GM12878 (cell line): ENCODE measurements at regions not wholly inside any gene's neighbourhood (a gene's known extent, or its start where the extent isn't known, plus 50 kb on each side); places are given as distances from the start of the nearest gene placed in this dataset.

Experiments used
- ATAC-seq: fragments of 200-7000 bp; cut with Tn5 transposase; 3 replicates; pipeline ENCODE4 v1.9.1; 2020; ENCODE audit warnings: mild to moderate bottlenecking, moderate library complexity
- BruUV-seq: library from RNA; stranded (reverse); fragments of 400-500 nt; replicated peaks from 2 replicates; lab custom pipeline; 2021; lab: Mats Ljungman, UMichigan
- CTCF ChIA-PET: fragments of 300-600 bp; sonication (Branson Sonifier 250); formaldehyde crosslinking; extraction: SDS; loops from one replicate; lab custom pipeline; 2021; ENCODE audit warnings: inconsistent platforms; lab: Yijun Ruan, JAX
- POLR2A ChIA-PET: fragments of 350-600 bp; formaldehyde crosslinking; extraction: SDS; loops from one replicate; lab custom pipeline; 2021; ENCODE audit warnings: inconsistent platforms; lab: Charles Lee
- RAD21 ChIA-PET: fragments of 300-600 bp; sonication (Branson Sonifier 250); formaldehyde crosslinking; loops from one replicate; lab custom pipeline; 2023; ENCODE audit warnings: antibody characterized with exemption; ENCODE audit not compliant: unreplicated experiment; lab: Charles Lee
- SMC1A ChIA-PET: fragments of 300-600 bp; sonication (Branson Sonifier 250); formaldehyde crosslinking; loops from one replicate; lab custom pipeline; 2023; ENCODE audit not compliant: unreplicated experiment, uncharacterized antibody; lab: Charles Lee
- DNase-seq: peaks from one replicate; pipeline ENCODE4 v3.0.0-alpha.2; 2011; ENCODE audit warnings: low read depth, low spot score
- FAIRE-seq: peaks from 3 replicates; lab custom pipeline; 2011; peaks lifted over from hg19 to GRCh38; lab: Jason Lieb, UNC
- H2AFZ ChIP-seq: 2 replicates; pipeline ENCODE4 v1.6.0; 2011; ENCODE audit warnings: low read depth, low read length, control low read depth; ENCODE audit not compliant: control insufficient read depth
- H3K27ac ChIP-seq: 2 replicates; pipeline ENCODE4 v1.5.1; 2011; ENCODE audit warnings: control low read depth; ENCODE audit not compliant: control insufficient read depth, insufficient read depth
- H3K27me3 ChIP-seq, 2 experiments: replicated peaks in 1 of 2; 2 replicates each; pipeline versions ENCODE4 v1.6.0 to v1.6.1; 2011; ENCODE audit warnings: low read length in 1 of 2; ENCODE audit not compliant: control insufficient read depth in 2 of 2, insufficient read depth in 2 of 2
- H3K36me3 ChIP-seq, 2 experiments: 2 replicates each; pipeline ENCODE4 v1.5.1; 2011; ENCODE audit warnings: low read length in 1 of 2; ENCODE audit not compliant: control insufficient read depth in 2 of 2, insufficient read depth in 2 of 2
- H3K4me1 ChIP-seq: 2 replicates; pipeline ENCODE4 v1.6.1; 2011; ENCODE audit warnings: mild to moderate bottlenecking, low read length, moderate library complexity, mixed read lengths; ENCODE audit not compliant: control insufficient read depth, insufficient read depth
- H3K4me2 ChIP-seq: 2 replicates; pipeline ENCODE4 v1.6.0; 2011; ENCODE audit warnings: control low read depth; ENCODE audit not compliant: control insufficient read depth, insufficient read depth
- H3K4me3 ChIP-seq: fragments of 200-600 bp; sonication (generic); 2 replicates; pipeline ENCODE4 v1.5.1; 2016
- H3K79me2 ChIP-seq: 2 replicates; pipeline ENCODE4 v1.6.0; 2011; ENCODE audit warnings: low read length; ENCODE audit not compliant: control insufficient read depth, insufficient read depth
- H3K9ac ChIP-seq: 2 replicates; pipeline ENCODE4 v1.8.0; 2011; ENCODE audit warnings: low read length, control low read depth, mixed read lengths; ENCODE audit not compliant: control insufficient read depth, insufficient read depth
- H3K9me3 ChIP-seq: replicated peaks from 3 replicates; pipeline ENCODE4 v1.5.1; 2011; ENCODE audit warnings: mild to moderate bottlenecking, low read length; ENCODE audit not compliant: control insufficient read depth, insufficient read depth
- H4K20me1 ChIP-seq: 2 replicates; pipeline ENCODE4 v1.6.0; 2011; ENCODE audit not compliant: control insufficient read depth, insufficient read depth
- BMI1 ChIP-seq: fragments of 450-650 bp; IDR thresholded peaks from 2 replicates; pipeline ENCODE4 v1.6.1; 2016; ENCODE audit warnings: mild to moderate bottlenecking, moderate library complexity, borderline replicate concordance
- CHD1 ChIP-seq: IDR thresholded peaks from 2 replicates; pipeline ENCODE4 v1.6.1; 2012; ENCODE audit warnings: low read depth, low read length, improper control_type of control experiment
- FOS ChIP-seq: IDR thresholded peaks from 3 replicates; pipeline ENCODE4 v1.6.1; 2011; ENCODE audit warnings: borderline replicate concordance; ENCODE audit not compliant: insufficient read length; ENCODE audit errors: extremely low read depth
- GABPA ChIP-seq: IDR thresholded peaks from 2 replicates; pipeline ENCODE4 v1.6.1; 2014; ENCODE audit warnings: antibody characterized with exemption, low read depth, mild to moderate bottlenecking, inconsistent platforms
- NFXL1 ChIP-seq: fragments of 450-650 bp; IDR thresholded peaks from 2 replicates; pipeline ENCODE4 v1.6.1; 2017; ENCODE audit warnings: antibody characterized with exemption, mild to moderate bottlenecking, borderline replicate concordance
- NRF1 ChIP-seq: conservative IDR thresholded peaks from 2 replicates; pipeline ENCODE4 v1.6.1; 2011; ENCODE audit warnings: mild to moderate bottlenecking, low read depth, low read length, improper control_type of control experiment
- SPI1 ChIP-seq: IDR thresholded peaks from 2 replicates; pipeline ENCODE4 v1.6.1; 2011; ENCODE audit warnings: low read depth, mild to moderate bottlenecking, low read length, moderate library complexity, borderline replicate concordance; ENCODE audit not compliant: insufficient read depth
- WGBS: methylation state at CpG from one replicate; pipeline ENCODE4 v1.1.6; 2016; ENCODE audit warnings: low lambda C conversion rate; ENCODE audit not compliant: insufficient replicate concordance, insufficient coverage; ENCODE audit errors: missing lambda C conversion rate; 5-methylcytosine and 5-hydroxymethylcytosine counted together
- in situ Hi-C: fragments of 300-500 bp; cut with MboI; formaldehyde crosslinking; loops from 9 replicates; pipeline ENCODE4 v1.14.3; 2018; ENCODE audit warnings: mixed read lengths
- intact Hi-C: fragments of 100-400 bp; cut with micrococcal nuclease; formaldehyde crosslinking; loops from one replicate; pipeline ENCODE4 v1.14.2; 2022; ENCODE audit not compliant: unreplicated experiment
- TF ChIP-seq, protein P1 (sequence below): fragments of 450-650 bp; IDR thresholded peaks from 2 replicates; pipeline ENCODE4 v1.6.1; 2018; ENCODE audit warnings: borderline replicate concordance, mild to moderate bottlenecking; ENCODE audit not compliant: partially characterized antibody
- TF ChIP-seq, protein P2 (sequence below): fragments of 450-650 bp; IDR thresholded peaks from 2 replicates; pipeline ENCODE4 v1.6.1; 2017; ENCODE audit warnings: antibody characterized with exemption, mild to moderate bottlenecking, moderate library complexity
- TF ChIP-seq, protein P3 (sequence below): IDR thresholded peaks from 2 replicates; pipeline ENCODE4 v1.6.1; 2012; ENCODE audit warnings: improper control_type of control experiment, low read depth, low read length; ENCODE audit not compliant: insufficient replicate concordance
- TF ChIP-seq, protein P4 (sequence below): fragments of 450-650 bp; IDR thresholded peaks from 2 replicates; pipeline ENCODE4 v1.6.1; 2017; ENCODE audit warnings: mild to moderate bottlenecking

DNA sequence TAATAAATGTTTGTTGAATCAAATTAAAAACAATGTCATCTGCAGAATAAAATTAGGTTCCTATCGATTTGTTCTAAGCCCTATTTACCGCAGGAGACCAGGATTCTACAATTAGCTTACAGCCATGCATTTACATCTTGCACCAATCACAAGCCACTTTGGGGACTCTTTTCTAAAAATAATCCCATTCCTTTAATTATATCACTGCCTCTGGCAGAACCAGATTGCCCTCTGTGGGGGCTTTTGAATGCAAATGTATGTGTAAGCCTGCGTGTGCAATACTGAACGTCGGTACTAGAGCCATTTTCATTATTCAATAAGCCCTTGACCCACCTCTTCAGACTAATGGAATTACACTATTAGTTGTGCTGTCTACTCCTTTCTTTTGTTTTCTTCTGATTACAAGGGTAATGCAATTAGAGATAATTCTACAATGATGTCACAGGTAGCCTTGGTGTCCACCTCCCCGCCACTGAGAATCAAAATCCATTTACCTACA lies 391.3 kb upstream of the XYLT1 start:
- no peak overlapping the region for H3K4me3 ChIP-seq
- ChIA-PET SMC1A (interaction anchor here (0.6 kb wide), 1 partner anchor 173 kb away, joined by 3 read pairs; no protein-coding TSS in a partner anchor), CTCF (no interaction called here), RAD21 (no interaction called here), POLR2A (no interaction called here)
- in situ Hi-C loops (no loop called here), intact Hi-C loops (no loop called here)
- no peak for FAIRE-seq
- 36% methylated on average over 6 of the region's 6 CpGs for WGBS
- H3K4me2 ChIP-seq, result no peak overlapping the region
- no peaks in the 10 kb centered on the region for H3K4me1 ChIP-seq
- no TSS peak for BruUV-seq
- no peaks in the 10 kb centered on the region for H3K27me3 ChIP-seq
- DNase-seq, result no peak
- H3K9ac ChIP-seq, result no peak overlapping the region
- H2AFZ ChIP-seq, result no peak overlapping the region
- no peaks in the 10 kb centered on the region for H3K79me2 ChIP-seq
- no peaks in the 10 kb centered on the region for H3K36me3 ChIP-seq
- no peaks in the 10 kb centered on the region for H3K9me3 ChIP-seq
- no peaks in the 10 kb centered on the region for H4K20me1 ChIP-seq
- no peak overlapping the region for H3K27ac ChIP-seq
- no peak for ATAC-seq
- TF ChIP-seq, protein P1, sequence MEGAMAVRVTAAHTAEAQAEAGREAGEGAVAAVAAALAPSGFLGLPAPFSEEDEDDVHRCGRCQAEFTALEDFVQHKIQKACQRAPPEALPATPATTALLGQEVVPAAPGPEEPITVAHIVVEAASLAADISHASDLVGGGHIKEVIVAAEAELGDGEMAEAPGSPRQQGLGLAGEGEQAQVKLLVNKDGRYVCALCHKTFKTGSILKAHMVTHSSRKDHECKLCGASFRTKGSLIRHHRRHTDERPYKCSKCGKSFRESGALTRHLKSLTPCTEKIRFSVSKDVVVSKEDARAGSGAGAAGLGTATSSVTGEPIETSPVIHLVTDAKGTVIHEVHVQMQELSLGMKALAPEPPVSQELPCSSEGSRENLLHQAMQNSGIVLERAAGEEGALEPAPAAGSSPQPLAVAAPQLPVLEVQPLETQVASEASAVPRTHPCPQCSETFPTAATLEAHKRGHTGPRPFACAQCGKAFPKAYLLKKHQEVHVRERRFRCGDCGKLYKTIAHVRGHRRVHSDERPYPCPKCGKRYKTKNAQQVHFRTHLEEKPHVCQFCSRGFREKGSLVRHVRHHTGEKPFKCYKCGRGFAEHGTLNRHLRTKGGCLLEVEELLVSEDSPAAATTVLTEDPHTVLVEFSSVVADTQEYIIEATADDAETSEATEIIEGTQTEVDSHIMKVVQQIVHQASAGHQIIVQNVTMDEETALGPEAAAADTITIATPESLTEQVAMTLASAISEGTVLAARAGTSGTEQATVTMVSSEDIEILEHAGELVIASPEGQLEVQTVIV, result no peak
- TF ChIP-seq CHD1 (no peak), NRF1 (no peak), GABPA (no peak), SPI1 (no peak), BMI1 (no peak), NFXL1 (no peak), FOS (no peak)
- TF ChIP-seq, protein P2, sequence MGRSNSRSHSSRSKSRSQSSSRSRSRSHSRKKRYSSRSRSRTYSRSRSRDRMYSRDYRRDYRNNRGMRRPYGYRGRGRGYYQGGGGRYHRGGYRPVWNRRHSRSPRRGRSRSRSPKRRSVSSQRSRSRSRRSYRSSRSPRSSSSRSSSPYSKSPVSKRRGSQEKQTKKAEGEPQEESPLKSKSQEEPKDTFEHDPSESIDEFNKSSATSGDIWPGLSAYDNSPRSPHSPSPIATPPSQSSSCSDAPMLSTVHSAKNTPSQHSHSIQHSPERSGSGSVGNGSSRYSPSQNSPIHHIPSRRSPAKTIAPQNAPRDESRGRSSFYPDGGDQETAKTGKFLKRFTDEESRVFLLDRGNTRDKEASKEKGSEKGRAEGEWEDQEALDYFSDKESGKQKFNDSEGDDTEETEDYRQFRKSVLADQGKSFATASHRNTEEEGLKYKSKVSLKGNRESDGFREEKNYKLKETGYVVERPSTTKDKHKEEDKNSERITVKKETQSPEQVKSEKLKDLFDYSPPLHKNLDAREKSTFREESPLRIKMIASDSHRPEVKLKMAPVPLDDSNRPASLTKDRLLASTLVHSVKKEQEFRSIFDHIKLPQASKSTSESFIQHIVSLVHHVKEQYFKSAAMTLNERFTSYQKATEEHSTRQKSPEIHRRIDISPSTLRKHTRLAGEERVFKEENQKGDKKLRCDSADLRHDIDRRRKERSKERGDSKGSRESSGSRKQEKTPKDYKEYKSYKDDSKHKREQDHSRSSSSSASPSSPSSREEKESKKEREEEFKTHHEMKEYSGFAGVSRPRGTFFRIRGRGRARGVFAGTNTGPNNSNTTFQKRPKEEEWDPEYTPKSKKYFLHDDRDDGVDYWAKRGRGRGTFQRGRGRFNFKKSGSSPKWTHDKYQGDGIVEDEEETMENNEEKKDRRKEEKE, result no peak
- TF ChIP-seq, protein P3, sequence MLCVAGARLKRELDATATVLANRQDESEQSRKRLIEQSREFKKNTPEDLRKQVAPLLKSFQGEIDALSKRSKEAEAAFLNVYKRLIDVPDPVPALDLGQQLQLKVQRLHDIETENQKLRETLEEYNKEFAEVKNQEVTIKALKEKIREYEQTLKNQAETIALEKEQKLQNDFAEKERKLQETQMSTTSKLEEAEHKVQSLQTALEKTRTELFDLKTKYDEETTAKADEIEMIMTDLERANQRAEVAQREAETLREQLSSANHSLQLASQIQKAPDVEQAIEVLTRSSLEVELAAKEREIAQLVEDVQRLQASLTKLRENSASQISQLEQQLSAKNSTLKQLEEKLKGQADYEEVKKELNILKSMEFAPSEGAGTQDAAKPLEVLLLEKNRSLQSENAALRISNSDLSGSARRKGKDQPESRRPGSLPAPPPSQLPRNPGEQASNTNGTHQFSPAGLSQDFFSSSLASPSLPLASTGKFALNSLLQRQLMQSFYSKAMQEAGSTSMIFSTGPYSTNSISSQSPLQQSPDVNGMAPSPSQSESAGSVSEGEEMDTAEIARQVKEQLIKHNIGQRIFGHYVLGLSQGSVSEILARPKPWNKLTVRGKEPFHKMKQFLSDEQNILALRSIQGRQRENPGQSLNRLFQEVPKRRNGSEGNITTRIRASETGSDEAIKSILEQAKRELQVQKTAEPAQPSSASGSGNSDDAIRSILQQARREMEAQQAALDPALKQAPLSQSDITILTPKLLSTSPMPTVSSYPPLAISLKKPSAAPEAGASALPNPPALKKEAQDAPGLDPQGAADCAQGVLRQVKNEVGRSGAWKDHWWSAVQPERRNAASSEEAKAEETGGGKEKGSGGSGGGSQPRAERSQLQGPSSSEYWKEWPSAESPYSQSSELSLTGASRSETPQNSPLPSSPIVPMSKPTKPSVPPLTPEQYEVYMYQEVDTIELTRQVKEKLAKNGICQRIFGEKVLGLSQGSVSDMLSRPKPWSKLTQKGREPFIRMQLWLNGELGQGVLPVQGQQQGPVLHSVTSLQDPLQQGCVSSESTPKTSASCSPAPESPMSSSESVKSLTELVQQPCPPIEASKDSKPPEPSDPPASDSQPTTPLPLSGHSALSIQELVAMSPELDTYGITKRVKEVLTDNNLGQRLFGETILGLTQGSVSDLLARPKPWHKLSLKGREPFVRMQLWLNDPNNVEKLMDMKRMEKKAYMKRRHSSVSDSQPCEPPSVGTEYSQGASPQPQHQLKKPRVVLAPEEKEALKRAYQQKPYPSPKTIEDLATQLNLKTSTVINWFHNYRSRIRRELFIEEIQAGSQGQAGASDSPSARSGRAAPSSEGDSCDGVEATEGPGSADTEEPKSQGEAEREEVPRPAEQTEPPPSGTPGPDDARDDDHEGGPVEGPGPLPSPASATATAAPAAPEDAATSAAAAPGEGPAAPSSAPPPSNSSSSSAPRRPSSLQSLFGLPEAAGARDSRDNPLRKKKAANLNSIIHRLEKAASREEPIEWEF, result no peak
- TF ChIP-seq, protein P4, sequence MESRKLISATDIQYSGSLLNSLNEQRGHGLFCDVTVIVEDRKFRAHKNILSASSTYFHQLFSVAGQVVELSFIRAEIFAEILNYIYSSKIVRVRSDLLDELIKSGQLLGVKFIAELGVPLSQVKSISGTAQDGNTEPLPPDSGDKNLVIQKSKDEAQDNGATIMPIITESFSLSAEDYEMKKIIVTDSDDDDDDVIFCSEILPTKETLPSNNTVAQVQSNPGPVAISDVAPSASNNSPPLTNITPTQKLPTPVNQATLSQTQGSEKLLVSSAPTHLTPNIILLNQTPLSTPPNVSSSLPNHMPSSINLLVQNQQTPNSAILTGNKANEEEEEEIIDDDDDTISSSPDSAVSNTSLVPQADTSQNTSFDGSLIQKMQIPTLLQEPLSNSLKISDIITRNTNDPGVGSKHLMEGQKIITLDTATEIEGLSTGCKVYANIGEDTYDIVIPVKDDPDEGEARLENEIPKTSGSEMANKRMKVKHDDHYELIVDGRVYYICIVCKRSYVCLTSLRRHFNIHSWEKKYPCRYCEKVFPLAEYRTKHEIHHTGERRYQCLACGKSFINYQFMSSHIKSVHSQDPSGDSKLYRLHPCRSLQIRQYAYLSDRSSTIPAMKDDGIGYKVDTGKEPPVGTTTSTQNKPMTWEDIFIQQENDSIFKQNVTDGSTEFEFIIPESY, result no peak
